G401 (cell line): ENCODE measurements at regions not wholly inside any gene's neighbourhood (a gene's known extent, or its start where the extent isn't known, plus 50 kb on each side); places are given as distances from the start of the nearest gene placed in this dataset.

Experiments
- DNase-seq: peaks from one replicate; pipeline ENCODE4 v3.0.0-alpha.2; 2015; ENCODE audit warnings: low spot score
- in situ Hi-C: cut with HindIII; loops from 2 replicates; pipeline ENCODE4 v1.10.0; 2016; ENCODE audit warnings: low sequenced_read_pairs, mixed read lengths

GRCh38 chr12:107411792-107412535 is 273.6 kb upstream of the PWP1 start:
- no peak for DNase-seq
- in situ Hi-C loops, result no loop called here

- no peak for DNase-seq
- in situ Hi-C loops, result no loop called here
Measured at GRCh38 chr12:107415071-107415470, 270.5 kb upstream of the PWP1 start.

- no peak for DNase-seq
- in situ Hi-C loops, result no loop called here
Measured at GRCh38 chr12:107415834-107416233, 269.8 kb upstream of the PWP1 start.

- in situ Hi-C loops, result no loop called here
Measured at GRCh38 chr12:107417004-107417403, 268.6 kb upstream of the PWP1 start.

GRCh38 chr12:107418981-107419380 is 266.6 kb upstream of the PWP1 start:
- in situ Hi-C loops, result no loop called here
- DNase-seq, result no peak

More at GRCh38 chr12:107417004-107417403, 268.6 kb upstream of the PWP1 start:
- DNase-seq, result no peak

- in situ Hi-C loops, result no loop called here
Measured at GRCh38 chr12:107423531-107423930, 262.1 kb upstream of the PWP1 start.

GRCh38 chr12:107429006-107429705 is 256.4 kb upstream of the PWP1 start:
- no peak for DNase-seq
- in situ Hi-C loops, result no loop called here

More at GRCh38 chr12:107423531-107423930, 262.1 kb upstream of the PWP1 start:
- DNase-seq, result no peak

GRCh38 chr12:107431942-107432341 is 253.7 kb upstream of the PWP1 start:
- in situ Hi-C loops, result no loop called here
- no peak for DNase-seq

- in situ Hi-C loops, result no loop called here
- DNase-seq, result no peak
Measured at GRCh38 chr12:107435072-107435471, 250.5 kb upstream of the PWP1 start.

- in situ Hi-C loops, result no loop called here
- DNase-seq, result no peak
Measured at GRCh38 chr12:107435520-107435919, 250.1 kb upstream of the PWP1 start.

GRCh38 chr12:107436376-107436775 is 249.2 kb upstream of the PWP1 start:
- no peak for DNase-seq
- in situ Hi-C loops, result no loop called here

GRCh38 chr12:107436836-107437235 is 248.8 kb upstream of the PWP1 start:
- DNase-seq, result no peak
- in situ Hi-C loops, result no loop called here

- in situ Hi-C loops, result no loop called here
- DNase-seq, result no peak
Measured at GRCh38 chr12:107437954-107438353, 247.6 kb upstream of the PWP1 start.

GRCh38 chr12:107439026-107439738 is 246.4 kb upstream of the PWP1 start:
- DNase-seq, result no peak
- in situ Hi-C loops, result no loop called here

- in situ Hi-C loops, result no loop called here
- no peak for DNase-seq
Measured at GRCh38 chr12:107440606-107441005, 245.0 kb upstream of the PWP1 start.

- in situ Hi-C loops, result no loop called here
- DNase-seq, result no peak
Measured at GRCh38 chr12:107441665-107442300, 243.8 kb upstream of the PWP1 start.

GRCh38 chr12:107442326-107442987 is 243.1 kb upstream of the PWP1 start:
- no peak for DNase-seq
- in situ Hi-C loops, result no loop called here

- DNase-seq, result no peak
- in situ Hi-C loops, result no loop called here
Measured at GRCh38 chr12:107443320-107444090, 242.1 kb upstream of the PWP1 start.
